SW480 (cell line): ENCODE measurements at regions not wholly inside any gene's neighbourhood (a gene's known extent, or its start where the extent isn't known, plus 50 kb on each side); places are given as distances from the start of the nearest gene placed in this dataset.
A peak's percentile ranks its signal among the peaks of the same experiment; 100 is the strongest.

Experiments
- DNase-seq: peaks from one replicate; pipeline ENCODE4 v3.0.0-alpha.2; 2016; ENCODE audit warnings: low spot score

DNA sequence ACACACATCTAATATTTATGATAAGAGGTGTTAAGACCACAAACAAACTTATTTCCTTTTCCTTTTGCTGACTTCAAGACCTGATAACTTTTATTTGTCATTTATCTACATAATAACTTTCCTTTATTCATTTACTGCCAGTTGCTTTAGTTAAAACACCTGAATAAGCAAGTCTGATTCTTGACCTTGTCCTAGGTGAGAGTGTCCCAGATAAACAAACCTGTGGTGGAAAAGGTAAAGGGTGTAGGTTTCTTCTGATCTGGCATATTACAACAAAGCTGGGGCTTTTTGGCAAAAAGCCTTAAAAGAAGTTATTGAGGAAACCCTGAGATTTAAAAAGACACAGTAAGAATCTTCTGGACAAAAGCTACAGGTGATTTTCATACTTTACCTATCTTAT is 191.5 kb downstream of the ZBBX start:
- DNase-seq, result no peak

DNA sequence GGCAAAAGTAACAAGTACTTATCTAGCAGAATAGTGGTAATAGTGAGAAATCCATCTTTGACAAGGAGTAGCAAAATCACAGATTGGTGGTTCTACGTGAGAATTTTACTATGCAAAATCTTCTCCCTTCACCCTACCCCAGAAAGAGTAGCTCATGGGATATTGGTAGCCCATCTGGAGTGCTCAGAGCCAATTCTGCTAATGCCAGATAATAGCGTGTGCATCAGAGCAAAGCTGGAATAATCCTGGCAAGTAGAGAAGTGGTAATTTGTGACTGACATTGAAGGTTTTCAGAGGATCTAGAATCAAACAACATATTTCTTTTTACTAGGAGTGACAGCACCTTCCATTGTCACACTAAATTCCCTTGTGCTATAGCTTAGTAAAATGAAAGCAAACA is 192.9 kb downstream of the ZBBX start:
- no peak for DNase-seq

DNA sequence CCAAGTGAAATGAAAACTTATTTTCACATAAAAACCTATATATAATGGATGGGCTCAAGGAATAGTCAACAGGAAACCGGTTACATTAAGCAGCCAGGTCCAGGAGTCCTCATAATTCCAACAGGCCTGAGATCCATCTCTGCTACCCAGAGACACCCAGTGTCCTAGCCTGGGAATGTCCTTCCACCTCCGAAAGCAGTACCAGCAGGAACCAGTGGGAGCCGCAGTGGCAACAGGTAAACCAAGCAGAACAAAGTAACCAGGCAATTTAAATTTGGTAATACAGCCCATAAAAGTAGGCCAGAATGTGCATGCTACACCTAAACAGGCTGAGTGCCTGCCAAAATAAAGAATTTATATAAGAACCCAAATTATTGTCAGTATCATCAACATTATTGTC is 195.6 kb downstream of the ZBBX start:
- DNase-seq, result no peak

DNA sequence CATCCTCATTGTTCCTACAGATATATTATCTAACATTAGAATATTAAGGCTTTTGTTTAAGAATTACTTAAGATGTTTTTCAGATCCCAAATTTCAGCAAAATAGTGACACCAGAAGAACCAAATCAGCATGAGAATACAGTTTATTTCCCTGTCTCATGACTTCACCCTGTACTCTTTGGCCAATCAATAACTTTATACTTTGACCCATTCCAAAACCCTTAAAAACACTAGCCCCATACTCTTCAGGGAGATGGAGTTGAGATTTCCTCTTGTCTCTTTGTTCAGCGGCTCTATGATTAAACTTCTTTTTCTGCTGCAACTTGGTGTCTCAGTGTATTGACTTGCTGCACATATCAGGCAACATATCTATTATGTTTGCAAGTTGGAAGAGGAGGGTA is 207.7 kb downstream of the ZBBX start:
- DNase-seq, result no peak

DNA sequence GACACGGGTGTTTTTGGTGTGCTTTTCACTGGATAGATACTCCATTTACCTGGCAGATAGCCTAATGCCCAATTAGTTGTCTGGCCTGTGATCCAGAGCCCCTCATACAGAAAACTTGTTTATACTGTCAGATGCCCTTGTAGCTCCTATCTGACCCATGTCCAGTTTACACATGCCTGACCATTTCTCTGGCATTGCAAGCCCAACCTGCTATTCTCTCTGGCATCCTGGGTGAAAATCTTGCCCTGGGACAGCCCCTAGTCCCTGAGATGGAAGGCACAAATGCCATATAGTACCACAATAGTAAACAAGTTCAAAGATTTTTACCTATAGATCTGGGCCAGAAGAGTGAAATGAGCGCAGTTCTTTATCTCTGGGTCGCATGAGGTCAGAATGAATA is 212.6 kb downstream of the ZBBX start:
- no peak for DNase-seq

DNA sequence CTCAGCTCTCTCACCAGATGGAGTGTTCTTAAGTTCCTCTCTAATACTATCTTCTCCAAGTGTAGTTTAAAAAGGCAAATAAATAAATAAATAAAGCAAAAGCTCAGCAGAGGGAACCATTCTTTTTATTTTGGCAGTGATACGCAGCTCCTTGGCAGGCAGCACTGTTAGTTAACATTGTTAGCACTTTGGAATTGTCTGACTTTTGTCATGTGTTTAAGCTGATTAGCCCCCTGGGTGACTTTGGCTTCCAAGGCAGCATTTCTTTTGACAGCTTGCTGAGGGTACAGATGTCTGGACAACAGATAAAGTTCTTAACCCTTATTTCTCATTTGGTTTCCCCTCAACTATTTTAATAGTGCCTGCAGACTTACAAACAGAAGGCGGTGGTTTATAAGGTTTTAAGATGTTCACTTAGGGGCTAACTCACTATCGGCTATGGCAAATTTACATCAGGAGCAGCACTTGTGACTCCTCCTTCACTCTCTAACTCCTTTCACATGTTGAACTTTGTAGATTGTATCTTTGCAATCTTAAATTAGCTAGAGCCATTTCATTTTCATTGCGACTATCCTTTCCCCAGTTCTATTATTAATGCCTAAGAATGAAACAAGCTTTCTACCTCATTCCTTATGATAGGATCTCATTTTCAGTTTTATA is 213.4 kb downstream of the ZBBX start:
- DNase-seq, result no peak

DNA sequence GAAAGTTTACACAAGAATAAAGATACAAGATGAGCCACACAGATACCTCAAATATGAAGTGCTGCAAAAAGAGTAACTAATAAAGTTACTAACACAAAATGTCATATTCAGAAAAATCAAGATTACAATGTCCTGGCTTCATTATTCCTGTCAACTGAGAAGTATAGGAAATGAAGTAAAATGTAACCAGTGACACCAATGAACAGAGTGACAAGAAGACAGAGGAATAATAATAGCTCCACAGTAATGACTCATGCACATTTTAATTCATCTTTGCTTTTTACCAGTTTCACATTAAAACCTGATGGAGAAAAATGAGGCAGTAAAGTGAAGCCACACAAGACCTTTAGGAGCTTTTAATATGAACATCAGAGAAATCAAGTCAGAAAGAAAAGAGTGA is 214.1 kb downstream of the ZBBX start:
- no peak for DNase-seq

DNA sequence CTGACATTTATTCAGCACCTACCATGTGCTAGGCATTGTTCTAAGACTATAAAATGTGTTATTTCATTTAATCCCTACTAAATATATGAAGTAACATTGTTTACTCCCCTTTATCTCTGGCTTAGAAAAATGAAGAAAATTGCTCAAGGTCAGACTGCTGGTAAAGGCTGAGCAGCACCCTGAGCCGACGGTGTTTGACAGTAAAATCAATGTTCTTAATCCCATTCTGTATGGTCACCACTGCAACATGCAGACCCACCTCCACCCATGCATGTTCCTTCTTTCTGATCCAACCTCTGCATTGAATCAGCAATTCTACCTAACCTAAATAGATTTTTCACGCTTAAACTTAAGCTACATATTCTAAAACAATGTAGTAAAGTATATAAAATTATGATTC is 216.5 kb downstream of the ZBBX start:
- DNase-seq, result no peak

DNA sequence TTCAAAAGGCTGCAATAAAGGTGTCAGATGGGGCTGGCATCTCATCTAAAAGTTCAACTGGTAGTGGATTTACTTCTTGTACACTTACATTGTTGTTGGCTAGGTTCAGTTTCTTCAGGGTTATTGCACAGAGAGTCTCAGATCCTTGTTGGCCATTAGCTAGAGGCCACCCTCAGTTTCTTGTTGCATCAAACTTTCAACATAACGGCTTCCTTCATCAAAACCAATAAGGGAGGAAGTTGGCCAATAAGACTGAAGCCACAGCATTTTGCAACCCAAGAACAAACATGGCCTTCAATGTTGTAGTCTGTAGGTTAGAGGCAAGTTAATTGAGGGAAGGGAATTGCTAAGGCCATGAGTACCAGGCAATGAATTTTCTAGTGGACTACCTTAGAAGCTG is 218.0 kb downstream of the ZBBX start:
- no peak for DNase-seq

DNA sequence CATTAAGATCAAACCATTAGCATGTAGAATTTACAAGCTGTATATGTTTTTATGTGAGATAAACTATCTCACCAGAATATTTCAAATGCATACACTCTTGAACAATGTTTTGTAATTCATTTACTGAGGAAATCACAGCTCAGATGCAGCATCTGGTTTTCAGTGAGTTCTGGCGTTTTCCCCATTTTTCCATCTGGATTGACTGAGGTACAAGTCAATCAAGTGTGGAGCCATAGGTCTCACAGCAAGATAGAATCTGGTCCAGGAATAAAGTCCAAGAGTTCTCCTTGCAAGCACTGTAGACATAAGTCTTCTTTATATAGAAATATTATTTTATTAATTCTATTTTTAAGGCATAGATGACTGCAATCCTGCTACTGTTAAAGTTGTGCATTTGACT is 219.3 kb downstream of the ZBBX start:
- DNase-seq, result no peak

DNA sequence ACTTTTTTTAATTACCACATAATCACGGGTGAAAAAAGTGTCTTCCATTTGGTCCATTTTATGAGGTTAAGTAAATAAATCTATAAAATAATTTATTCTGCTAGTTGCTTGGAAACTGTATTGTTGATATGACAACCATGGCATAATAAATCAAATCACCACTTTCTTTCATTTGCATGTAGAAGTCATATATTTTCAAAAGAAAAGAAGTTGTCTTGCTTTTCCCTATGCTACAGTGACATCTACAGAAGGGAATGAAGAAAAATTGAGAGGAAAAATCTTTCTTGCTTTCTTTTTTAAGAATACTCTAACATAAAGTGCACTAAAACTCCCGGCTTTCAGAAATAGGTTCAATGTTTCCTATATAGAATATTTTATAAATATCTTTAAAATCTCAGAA is 228.5 kb downstream of the ZBBX start:
- DNase-seq, result no peak

DNA sequence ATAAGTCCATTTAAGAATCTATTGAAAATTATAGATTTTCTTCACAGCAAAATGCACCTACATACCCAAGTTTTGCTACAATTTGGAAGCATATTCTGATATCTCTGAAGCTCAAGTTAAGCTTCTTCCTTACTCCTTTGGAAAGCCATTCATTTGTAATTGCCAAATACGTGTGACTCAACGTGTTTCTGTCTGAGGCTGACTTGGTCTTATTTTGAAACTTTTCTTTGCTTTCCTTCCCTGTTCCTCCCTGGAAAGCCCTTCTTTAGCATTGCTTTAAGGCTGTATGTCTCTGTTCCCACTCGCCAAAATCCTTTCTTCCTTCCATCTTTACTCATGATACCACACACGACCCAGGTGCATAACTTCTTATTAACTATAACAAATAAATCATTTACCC is 232.0 kb downstream of the ZBBX start:
- DNase-seq, result no peak

DNA sequence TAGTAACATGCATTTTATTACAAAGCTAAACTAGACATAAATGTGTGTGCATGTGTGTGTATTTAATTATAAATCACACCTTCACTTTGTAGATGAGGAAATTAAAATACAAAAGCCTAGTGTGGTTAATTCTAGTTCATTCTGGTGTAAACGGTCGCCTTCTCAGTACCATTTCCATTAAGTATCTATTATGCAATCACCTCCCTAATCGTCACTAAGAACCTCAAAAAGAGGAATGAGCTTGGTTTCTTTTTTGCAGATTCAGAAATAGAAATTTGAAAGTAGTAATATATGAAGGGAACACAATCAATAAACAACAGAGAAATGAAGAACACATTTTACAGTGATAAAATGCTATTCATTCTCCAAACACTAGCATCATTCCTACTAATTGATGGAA is 233.2 kb downstream of the ZBBX start:
- DNase-seq, result no peak

DNA sequence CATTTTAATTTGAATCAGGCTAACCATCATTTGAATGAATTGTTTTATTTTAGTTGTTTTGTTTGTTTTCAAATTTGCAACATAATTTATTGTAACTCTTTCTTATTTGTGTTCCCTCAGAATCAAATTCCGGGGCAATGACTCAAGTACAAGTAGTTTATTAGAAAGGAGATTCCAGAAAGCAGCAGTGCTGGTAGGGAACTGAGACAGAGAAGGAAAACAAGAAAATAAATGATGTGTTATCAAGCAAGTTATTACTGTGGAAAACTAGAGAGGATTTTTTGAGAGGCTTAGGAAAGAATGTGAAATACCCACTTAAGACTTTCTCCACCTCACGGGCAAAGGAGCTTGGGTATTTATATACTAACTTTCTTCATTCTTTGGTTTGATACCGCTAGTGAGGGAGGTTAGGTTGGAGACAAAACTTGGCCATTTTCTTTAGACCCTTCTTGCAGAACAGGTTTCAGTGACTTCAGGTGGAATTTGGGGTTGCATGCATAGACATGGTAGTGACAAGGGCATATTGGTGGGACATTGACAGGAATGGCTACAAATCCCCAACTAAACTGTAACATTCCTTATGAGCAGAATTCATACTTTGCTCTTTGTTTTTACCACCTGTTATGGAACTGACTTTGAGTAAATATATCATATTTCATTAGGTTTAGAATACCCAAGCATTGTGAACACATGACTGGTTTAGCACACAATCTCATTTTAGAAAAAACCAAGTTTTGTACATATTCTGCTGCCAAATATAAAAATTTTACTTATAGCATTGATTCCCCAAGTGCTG is 254.3 kb downstream of the ZBBX start:
- DNase-seq, result no peak

DNA sequence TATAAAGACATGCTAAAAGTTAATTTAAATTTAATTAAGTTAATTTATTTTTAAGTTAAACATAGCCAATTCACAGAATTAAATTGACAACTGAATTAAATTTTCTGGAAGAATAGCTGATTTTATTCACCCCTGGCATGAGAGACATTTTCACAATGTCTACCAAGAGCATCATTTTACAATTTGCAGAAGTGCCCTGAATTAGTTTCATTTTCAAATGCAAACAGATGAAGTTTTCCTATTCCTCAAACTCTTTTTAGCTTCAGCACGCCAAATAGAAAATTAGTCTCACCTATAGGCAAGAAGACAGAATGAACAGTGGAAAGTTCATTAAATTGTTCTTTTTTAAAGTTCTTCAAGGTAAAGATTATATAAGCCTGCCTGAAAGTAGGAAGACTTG is 259.3 kb downstream of the ZBBX start:
- no peak for DNase-seq

DNA sequence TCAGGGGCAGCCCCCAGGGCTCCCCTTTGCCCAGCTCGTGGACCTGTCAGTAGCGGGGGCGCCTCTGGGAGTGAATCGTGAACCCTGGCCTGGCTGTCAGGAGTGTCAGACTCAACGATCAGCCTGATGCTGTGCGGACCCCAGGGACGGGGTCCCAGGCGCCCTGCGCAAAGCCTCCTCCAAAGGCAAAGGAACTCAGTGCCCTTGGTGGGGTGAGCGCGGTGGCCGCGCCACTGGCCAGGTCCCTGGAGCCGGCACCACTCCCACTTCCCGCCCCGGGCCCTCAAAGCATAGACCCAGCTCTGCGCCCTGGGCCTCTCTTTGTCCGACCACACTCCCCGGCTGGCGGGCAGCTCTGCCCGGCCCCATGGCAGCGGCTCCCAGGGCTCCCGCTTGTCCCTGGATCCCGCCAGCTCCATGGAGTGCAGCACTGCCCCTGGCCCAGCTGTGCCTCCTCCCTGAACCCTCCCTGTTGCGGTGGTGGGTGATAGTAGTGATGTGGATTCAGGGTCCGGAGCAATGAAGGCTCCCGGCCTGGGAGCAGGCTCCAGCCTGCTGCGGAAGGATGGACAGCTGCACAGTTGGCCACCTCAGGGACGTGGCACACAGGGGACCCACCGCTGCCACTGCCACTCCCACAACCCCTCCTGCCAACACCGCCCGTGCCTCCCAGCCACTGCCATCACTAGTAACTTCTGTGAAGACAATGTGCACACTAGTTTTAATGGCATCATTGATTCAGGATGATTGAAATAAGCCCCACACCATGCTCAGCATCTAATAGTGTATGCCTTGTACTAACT is 263.8 kb downstream of the ZBBX start:
- DNase-seq, result no peak

DNA sequence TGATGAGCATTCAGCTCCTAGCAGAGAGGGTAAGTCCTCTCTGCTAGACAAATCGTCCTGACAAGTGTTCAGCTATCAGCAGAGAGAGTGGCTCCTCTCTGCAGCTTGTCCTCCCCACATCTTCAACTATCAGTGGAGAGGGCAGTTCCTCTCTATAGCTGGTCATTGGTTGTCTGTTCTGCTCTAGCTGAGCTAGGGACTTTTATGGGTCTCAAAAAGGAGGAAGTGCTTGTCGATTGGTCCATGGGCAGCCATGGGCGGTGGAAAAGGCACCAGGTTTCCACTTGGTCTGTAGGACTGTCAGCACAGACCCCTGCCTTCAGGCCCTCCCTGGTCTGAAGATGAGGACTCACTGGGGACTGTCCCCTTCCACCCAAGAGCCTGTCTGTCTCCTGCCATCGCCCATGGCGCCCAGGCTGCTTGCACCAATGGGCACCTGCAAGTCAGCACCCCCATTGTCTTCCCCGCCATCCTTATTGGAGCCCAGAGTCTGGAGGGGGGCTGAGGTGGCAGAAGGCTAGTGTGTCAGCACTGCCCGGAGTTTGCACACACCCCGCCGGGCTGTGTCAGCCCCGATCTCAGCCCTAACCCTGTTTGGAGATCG is 264.7 kb downstream of the ZBBX start:
- no peak for DNase-seq

DNA sequence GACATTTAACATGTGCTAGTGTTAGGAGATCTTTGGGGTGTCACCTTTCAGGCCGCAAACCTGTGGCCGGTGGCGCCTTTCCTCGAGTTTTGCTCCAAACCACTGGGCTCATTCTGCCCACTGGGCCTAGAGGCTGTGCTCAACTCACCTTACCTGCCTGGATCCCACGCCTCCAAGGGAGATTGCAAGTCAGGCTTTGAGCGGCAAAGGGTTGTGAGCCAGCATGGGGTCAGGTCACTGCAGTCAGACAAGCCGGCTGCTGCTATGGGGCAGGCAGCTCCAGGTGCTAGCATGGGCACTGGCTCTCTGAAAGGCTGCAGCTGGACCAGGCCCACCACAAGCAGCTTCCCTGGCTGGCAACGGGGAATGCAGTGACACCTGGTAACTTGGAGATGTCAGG is 265.5 kb downstream of the ZBBX start:
- DNase-seq, result no peak

DNA sequence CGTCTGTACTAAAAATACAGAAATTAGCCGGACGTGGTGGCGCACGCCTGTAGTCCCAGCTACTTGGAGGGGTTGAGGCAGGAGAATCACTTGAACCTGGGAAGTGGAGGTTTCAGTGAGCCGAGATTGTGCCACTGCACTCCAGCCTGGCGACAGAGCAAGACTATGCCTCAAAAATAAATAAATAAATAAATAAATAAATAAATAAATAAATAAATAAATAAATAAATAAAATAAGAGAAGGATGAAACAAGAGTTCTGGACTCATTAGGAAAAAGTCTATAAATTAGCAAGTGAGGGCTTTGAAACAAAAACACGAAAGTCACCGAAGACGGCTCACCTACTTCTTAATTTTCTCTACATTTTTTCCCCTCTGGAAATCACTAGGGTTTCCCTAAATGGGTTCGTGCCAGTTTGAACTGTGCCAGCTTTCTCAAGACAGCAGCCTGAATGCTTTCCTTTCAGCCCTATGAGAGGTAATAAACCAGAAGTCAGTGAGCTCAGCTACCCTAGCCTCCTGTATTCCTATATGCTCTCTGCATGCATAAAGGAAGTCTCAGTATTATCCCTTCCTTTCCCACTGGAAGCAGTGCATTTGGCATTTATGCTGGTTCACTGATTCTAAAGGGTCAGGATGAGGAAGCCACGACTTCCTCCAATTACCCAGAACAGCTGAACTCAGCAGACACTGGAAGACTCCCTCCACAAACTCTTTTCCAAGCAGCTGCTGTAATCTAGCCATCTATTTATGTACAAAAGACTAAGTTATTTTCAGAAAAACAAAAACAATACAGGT is 266.9 kb downstream of the ZBBX start:
- no peak for DNase-seq

DNA sequence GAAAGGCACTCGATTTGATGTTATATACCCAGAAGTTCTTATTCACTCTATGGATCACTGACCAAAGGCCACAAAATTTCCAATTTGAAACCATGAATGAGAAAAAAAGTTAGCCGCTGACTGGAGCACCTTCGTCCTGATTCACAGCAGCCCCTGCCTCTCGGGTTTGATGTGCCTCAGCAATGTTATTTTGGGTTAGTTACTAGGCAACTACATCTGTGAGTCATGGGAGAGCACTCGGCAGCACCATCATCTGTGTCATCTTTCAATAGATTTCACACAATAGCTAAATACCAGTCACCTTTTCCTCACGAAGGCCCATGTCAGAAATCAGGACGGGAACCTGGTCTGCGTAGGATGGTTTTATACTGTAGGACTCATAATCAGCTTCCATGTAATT is 269.2 kb downstream of the ZBBX start:
- DNase-seq, result peak; percentile 13

DNA sequence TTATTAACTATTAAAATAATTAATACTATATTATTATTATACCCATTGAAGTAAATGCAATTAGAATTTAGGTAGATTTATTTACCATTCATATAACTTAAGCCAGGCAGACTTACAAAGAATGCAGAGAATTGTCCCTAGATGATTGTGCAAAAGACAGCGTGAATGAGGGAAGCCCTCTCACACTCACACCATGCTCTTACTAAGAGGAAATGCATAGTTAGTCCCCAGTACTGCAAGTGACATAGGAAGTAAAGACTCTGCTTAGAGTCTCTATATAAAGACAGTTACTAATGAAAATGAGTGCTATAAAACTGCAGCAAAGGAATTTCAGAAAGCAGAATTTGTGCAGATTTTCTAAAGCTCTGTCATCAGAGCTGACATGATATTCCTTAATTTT is 270.4 kb downstream of the ZBBX start:
- no peak for DNase-seq

DNA sequence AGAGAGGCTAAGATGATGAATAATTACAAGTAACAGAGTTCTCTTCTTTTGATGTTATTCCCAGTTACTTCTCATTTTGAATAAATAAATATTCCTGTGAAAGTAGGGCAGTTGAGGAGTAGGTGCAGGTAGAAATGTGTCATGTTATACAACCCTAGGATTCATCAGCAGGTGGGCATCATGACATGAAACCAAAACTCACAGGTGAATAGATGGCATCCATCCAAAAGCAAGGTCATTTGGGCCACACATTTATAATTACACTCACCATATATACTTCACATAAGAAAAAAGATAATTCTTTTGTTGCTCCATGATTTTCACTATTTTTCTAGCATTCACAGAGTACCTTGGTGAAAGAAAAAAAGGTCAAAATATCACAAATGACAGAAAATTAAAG is 273.6 kb downstream of the ZBBX start:
- no peak for DNase-seq
